Liver (tissue), 3 donors: ENCODE measurements at regions not wholly inside any gene's neighbourhood (a gene's known extent, or its start where the extent isn't known, plus 50 kb on each side); places are given as distances from the start of the nearest gene placed in this dataset.

ENCODE experiments used
- ATF3 ChIP-seq: IDR thresholded peaks from 2 replicates; pipeline ENCODE4 v1.6.1; 2016; ENCODE audit warnings: antibody characterized with exemption
- CTCF ChIP-seq: fragments of 150-350 bp; IDR thresholded peaks from 2 replicates; pipeline ENCODE4 v1.5.1; 2017; ENCODE audit warnings: improper control_type of control experiment, low read depth, low read length; ENCODE audit not compliant: missing input control
- JUND ChIP-seq, 2 donors: IDR thresholded peaks; 2 replicates each; pipeline ENCODE4 v1.6.1; 2016; ENCODE audit warnings: antibody characterized with exemption in 2 of 2
- MAX ChIP-seq: IDR thresholded peaks from 2 replicates; pipeline ENCODE4 v1.6.1; 2016; ENCODE audit warnings: antibody characterized with exemption
- NR2F2 ChIP-seq: IDR thresholded peaks from 2 replicates; pipeline ENCODE4 v1.6.1; 2016; ENCODE audit warnings: antibody characterized with exemption
- RAD21 ChIP-seq, 2 donors: IDR thresholded peaks; 2 replicates each; pipeline ENCODE4 v1.6.1; 2016; ENCODE audit warnings: antibody characterized with exemption in 2 of 2, mild to moderate bottlenecking in 2 of 2
- SP1 ChIP-seq: IDR thresholded peaks from 2 replicates; pipeline ENCODE4 v1.6.1; 2018; ENCODE audit warnings: antibody characterized with exemption, mild to moderate bottlenecking
- TAF1 ChIP-seq: conservative IDR thresholded peaks from 2 replicates; pipeline ENCODE4 v1.6.1; 2016; ENCODE audit warnings: antibody characterized with exemption, mild to moderate bottlenecking
- YY1 ChIP-seq: IDR thresholded peaks from 2 replicates; pipeline ENCODE4 v1.6.1; 2016; ENCODE audit warnings: antibody characterized with exemption, mild to moderate bottlenecking
- ZBTB33 ChIP-seq: IDR thresholded peaks from 2 replicates; pipeline ENCODE4 v1.6.1; 2016; ENCODE audit warnings: antibody characterized with exemption
- donor health status: healthy.
- donor health status: healthy.

GRCh38 chr18:59993560-59993959 is 93.8 kb downstream of the PMAIP1 start:
- TF ChIP-seq CTCF (no peak), ATF3 (no peak), NR2F2 (no peak), TAF1 (no peak), MAX (no peak), JUND (IDR thresholded peaks at IDR 0.05) (no peak), SP1 (no peak), ZBTB33 (no peak), YY1 (no peak), RAD21 (IDR thresholded peaks at IDR 0.05) (no peak)
